HG03442 (cell line): ENCODE measurements at regions not wholly inside any gene's neighbourhood (a gene's known extent, or its start where the extent isn't known, plus 50 kb on each side); places are given as distances from the start of the nearest gene placed in this dataset.
"Not testable (repeated sequence)": the region's sequence is repeated elsewhere in the genome, so short reads cannot be mapped to it uniquely, and the experiment has no call there.

ENCODE experiments used
- ATAC-seq: cut with Tn5 transposase; IDR thresholded peaks from one replicate; pipeline ENCODE4 v1.9.1; 2021; ENCODE audit warnings: mild to moderate bottlenecking, moderate library complexity; ENCODE audit not compliant: unreplicated experiment

DNA sequence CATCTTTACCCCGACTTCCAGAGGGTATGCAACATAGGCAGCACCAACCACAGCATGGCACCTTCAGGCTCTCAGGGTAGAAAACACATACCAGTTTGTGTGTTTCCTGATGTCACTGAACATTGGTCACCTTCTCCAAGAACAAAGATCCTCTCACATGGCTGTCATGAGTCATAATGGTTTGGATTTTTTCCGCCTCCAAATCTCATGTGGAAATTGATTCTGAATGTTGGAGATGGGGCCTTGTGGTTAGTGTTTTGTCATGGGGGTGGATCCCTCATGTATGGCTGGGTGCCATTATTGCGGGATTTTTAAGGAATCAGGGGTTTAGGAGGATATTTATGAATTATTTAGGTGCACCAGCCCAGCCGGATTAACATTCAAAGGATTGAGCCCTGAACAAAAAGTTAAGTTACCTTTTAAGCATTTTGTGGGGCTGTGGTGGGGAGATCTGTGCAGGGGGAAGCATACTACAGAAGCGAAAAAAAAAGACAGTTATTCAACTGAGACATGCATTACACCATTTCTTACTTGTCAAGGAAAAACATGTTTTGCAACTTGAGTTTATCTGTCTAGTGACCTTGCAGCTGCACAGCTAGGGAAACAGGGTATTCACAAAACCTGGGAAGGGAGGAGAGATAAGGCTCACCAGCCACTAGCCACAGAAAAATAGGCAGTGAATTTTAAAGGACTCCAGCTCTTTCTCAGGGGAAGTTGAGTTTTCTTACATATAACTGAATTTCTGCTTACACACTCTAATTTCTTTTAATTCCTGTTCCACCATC is 774.1 kb upstream of the AUTS2 start:
- no peak for ATAC-seq

DNA sequence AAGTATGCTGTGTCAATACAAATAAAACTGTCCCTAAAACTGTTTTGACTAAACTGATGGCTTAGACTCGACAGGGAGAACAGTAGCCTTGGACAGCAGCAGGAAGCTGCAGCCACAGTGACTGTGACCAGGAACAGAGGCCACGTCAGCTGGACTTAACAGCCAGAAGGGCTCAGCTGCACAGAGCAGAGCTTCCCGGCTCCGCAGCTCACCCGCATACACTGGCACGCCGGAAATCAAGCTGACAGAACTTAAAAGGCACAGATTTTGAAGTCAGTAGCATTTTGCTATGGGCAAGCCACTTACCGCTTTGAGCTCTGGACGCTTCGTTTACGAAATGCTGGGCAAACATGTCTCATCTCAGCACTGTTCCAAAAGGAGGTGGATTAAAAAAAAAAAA is 769.7 kb upstream of the AUTS2 start:
- ATAC-seq, result no peak

DNA sequence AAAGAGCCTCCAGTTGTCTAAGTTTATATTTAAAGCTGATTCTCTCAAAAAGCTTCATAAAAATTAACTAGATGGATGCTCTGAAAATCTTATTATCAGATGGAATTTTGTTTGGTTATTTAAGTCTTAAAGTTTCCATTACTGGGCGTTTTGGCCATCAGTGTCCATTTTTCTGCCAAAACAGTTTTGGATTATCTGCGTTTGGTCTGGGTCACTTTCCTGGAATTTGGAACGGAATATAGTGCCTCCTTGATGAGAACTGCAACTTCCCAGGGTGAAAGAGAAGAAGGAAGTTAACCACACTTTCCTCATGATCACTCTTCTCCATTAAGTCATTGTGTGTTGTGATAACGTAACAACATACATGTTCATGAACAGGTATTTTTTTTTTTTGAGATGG is 764.9 kb upstream of the AUTS2 start:
- ATAC-seq, result no peak

DNA sequence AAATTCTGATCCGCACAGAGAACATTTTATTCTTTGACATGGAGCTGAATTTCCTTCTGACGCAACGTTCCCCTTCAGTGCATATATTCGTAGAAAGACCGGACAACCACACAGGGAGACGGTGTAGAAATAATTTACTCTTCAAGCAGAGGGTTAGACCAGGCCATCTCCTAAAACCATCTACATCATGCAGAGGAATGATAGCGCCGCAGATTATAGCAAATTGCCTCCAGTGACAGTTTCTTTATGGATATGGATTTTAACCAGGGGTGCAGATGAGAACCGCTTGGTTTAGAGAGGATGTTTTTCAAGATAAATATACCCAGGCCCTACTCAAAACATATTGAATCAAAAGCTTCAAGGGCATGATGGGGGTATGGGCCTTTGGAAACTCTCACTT is 759.3 kb upstream of the AUTS2 start:
- ATAC-seq, result no peak

DNA sequence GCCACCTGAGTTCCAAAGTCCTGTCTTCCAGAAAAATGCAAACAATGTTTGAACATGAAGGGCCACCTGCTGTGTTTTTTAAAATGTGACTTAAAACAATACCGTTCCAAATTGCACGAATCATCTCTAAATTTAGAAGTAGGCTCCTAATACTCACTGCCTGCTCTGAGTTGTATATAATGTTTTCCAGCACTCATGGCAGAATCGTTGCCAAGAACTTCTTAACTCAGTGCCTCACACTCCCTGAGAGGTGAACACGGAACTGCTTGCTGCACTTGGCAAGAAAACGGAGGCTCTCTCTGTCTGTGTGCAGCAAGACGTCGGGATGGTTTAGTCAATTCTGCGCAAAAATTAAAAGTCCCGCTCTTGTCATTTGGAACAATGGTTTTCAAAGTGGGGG is 757.3 kb upstream of the AUTS2 start:
- no peak for ATAC-seq

DNA sequence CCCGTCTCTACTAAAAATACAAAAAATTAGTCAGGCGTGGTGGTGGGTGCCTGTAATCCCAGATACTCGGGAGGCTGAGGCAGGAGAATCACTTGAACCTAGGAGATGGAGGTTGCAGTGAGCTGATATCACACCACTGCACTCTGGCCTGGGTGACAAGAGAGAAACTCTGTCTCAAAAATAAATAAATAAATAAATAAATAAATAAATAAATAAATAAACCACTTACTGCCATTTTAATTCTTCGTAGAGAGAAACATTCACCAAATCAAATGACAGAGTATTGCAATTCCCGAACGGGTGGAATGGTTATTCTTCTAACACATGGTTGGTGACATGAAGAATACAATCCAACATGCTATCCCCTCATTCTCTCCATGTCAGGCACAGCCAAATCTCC is 754.3 kb upstream of the AUTS2 start:
- ATAC-seq, result not testable (repeated sequence)

DNA sequence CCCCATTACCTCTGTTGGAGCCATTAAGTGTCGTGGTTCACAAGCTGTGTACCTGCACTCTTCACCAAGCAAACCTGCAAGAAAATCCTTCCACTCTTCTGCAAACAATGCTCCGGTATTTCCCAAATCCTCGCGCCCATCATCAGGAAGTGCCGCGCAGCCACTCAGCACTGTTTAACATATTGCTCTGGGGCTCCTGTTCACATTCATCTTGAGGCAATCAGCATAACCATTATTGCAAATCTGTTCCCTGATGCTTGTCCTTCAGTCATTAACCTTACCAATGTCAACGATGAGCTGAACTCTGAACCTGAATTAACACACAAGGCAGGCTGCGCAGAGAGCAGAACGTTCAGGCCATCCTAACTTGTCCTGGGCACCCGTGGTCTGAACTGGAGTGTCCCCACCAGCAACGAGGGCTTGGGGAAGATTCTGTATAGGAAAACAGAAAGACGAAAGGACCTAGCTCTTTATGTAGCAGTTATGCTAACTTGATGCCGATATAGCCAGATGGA is 751.4 kb upstream of the AUTS2 start:
- no peak for ATAC-seq

DNA sequence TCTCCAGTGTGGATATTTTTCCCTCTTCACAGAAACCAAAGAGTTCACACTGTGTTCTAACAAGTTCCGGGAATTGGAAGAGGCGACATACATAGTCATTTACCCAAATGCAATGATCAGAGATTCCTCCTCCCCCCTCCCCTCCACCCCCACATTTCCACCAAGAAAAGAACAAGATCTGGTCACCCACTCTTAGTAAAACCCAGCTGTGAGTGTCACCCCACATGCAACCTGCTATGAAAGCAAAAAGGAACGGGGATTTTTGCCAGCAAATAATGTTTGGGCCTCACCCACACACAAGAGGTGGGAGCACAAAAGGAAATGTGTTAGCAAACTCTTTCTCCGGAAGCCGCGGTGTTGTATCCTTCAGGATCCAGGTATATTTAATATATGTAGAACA is 745.0 kb upstream of the AUTS2 start:
- ATAC-seq, result no peak

DNA sequence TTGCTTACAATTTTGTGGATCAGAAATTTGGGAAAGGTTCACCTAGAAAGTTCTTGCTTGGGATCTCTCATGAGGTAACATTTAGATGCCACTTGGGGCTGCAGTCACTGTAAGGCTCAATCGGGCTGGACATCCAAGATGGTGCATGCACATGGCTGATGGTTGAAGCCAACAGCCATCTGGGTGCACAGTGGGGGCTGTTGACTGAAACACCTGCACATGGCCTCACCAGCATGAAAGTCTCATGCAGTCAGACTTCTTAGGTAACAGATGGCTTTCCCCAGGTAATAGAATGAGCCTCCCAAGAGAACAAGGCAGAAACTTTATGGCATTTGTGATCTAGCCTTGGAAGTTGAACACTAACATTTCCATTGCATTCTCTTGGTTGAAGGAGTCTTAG is 740.7 kb upstream of the AUTS2 start:
- no peak for ATAC-seq

DNA sequence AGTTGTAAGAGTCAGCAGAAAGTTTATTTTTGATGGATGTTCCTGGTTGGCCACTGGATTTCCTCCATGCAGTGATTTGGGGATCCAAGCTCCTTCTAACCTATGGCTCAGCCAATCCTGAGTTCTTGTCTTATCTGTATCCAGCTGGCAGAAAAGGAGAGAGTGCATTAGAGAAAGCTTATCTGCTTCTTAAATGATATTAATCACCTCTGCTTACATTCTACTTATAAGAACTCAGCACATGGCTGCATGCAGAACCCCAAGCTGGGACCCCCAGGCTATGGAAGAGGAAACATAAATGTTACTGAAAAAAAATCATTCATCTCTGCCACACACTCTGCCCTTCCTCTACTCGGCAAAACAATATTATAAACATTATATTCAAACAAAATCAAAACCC is 739.8 kb upstream of the AUTS2 start:
- no peak for ATAC-seq

DNA sequence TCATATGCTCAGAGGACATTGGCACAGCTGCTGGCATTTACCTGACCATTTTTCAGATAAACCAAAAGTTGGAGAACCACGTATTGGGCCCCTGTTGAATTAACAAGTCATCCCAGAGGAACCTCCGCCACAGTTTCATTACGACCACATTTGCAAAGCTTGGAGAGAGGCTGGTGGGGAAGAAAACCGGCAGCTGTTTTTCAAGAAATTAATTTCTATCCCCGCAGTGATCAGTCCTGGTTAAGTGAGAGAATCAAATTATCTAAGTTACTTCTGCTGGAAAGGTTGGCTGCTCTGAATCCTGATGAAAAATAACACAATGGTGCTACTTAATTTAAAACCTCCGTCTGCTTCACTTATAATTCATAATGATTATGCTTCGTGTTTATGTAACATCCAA is 737.1 kb upstream of the AUTS2 start:
- ATAC-seq, result no peak

DNA sequence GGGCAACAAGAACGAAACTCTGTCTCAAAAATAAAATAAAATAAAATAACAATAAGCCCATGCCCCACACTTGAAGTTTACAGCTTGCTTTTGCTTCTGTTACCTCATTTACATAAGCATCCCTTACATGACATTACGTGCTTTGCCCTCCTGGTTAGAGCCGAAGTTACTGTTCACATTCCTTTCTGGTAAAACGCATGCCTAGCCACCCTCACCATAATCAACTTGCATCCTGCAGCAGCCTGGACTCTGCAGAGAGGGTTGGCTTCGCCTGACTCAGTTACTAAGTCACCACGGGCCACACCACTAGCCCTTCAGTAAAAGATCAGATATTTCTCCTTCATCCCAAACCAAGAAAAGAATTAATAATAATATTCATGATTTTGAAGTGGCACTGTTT is 736.0 kb upstream of the AUTS2 start:
- no peak for ATAC-seq

DNA sequence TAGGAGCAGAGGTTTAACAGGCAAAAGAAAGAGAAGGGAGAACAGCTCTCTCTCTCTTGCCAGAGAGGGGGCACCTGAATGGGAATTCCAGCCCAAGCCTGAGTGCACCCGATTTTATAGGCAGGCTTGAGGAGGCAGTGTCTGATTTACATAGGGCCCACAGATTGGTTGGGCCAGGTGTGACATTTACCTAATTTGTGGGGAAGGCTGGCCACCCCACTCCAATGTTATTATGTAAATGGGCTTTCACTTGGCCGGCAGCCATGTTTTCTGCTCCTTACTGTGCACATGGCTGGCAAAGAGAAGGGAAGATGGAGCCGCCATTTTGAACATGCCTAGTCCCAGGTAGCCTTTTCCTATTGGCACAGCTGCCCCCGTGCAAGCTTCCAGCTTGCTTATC is 735.5 kb upstream of the AUTS2 start:
- ATAC-seq, result no peak

DNA sequence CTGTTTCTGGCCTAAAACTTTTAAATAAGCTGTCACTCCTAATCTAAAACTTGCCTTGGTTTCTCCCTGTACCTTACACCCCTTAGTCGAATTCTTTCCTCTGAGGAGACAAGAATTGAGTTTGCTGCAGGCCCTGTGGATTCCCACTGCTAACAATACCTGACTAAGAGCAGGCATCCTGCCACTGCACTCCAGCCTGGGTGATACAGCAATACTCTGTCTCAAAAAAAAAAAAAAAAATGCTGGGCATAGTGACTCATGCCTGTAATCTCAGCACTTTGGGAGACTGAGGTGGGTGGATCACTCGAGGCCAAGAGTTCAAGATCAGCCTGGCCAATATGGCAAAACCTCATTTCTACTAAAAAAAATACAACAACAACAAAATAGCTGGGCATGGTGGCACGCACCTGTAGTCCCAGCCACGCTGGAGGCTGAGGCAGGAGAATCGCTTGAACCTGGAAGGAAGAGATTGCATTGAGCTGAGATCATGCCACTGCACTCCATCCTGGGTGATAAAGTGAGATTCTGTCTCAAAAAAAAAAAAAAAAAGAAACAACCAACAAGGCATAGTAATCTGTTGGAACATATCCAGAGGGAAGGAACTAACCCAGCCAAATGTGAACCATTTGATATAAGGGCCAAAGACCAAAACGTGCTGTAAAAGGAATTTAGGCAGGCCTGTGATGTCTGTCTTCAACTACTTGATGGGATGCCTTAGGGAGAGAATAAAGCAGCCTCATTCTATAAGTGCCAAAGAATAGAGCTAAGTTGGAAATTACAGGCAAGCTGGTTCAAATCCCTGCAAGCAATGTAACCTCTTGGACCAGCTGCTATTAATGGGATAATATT is 732.7 kb upstream of the AUTS2 start:
- no peak for ATAC-seq

DNA sequence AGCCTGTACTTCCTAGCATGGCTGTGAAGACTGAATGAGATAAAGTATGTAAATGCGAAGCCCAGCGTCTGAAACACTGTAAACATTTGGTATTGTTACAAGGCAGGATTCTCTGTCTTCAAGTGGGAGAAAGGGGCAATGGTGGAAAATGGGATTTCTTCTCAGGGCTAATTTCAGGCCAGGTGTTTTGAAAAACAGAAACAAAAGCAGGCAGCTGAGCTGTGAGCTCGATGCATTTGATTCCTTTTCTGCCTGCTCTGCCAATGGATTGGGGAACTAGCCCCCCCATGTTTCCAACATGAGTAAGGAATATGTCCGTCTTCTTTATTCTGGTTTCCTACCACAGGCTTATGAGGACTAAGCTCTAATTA is 732.1 kb upstream of the AUTS2 start:
- no peak for ATAC-seq

DNA sequence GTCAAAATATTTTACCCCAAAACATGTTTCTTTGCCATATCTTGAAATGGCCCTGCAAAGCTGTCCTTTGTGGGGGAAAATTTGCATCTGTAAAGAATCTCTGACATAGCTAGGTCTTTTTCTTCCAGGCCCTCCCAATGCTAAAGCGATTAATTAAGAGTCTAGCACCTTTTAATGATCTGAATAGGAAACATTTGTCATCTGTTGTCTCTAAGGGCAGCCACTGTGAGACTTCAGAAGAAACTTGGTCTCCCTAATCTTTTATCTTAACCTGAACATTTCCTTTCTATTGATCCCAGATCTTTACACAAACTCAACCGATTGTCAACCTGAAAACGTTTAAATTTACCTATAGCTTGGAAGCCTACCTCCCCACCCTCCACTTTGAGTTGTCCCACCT is 731.6 kb upstream of the AUTS2 start:
- ATAC-seq, result not testable (repeated sequence)

DNA sequence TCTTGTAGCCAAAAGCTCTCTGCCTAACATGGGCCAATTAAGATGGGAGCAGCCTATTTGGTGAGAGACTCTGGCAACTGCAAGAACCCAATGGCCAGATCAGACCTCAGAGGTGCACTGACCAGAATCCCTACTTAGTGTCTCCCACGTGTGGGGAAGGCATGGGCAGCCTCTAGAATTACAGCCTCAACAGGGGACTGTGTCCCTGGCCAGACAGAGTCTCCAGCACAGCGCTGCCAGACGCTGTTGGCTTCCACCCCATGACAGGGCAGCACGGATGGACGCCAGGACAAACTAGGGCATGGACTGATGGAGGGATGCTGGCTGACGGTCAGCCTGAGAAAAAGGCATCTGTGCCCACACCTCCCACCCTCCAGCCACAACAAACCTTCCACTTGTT is 729.3 kb upstream of the AUTS2 start:
- no peak for ATAC-seq

DNA sequence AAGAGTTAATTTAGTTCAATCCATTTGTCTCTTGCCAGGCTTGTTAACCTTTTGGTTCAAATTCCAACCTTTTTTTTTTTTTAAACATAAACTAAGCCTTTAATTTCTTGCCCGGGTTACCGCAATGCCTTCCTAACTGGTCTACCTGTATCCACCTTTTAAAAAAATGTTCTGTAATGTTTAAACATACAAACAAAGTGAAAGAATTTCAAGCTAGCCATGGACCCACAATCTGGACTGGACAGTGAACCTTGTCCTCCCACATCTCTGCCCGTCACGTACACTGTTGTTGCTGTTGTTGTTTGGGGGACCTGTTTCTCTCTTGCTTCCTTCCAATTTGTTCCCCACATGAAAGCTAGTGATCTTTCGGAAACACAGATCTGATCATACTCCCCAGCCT is 724.7 kb upstream of the AUTS2 start:
- ATAC-seq, result no peak

DNA sequence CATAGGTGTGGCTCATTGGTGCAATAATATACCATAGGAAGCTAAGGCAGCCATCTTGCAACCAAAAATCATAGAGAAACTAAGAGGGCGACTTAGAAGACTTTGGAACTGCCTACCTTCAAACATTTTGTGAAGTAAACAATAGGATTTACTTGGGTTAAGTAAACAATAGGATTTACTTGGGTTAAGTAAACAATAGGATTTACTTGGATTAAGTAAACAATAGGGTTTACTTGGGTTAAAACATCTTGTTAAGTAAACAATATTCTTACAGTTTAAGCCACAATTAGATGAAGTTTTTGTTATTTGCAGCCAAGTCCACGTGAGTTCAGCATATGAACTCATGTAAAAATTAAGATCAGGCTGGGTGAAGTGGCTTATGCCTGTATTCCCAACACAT is 722.4 kb upstream of the AUTS2 start:
- no peak for ATAC-seq

DNA sequence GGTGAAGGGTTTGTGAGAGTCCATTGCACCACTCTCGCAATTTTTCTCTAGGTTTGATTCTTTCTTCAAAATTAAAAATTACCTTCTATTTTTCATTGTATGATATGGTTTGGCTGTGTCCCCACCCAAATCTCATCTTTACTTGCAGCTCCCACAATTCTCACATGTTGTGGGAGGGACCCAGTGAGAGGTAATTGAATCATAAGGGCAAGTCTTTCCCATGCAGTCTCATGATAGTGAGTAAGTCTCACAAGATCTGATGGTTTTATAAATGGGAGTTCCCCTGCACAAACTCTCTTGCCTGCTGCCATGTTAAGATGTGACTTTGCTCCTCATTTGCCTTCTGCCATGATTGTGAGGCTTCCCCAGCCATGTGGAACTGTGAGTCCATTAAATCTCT is 711.2 kb upstream of the AUTS2 start:
- not testable (repeated sequence) for ATAC-seq

DNA sequence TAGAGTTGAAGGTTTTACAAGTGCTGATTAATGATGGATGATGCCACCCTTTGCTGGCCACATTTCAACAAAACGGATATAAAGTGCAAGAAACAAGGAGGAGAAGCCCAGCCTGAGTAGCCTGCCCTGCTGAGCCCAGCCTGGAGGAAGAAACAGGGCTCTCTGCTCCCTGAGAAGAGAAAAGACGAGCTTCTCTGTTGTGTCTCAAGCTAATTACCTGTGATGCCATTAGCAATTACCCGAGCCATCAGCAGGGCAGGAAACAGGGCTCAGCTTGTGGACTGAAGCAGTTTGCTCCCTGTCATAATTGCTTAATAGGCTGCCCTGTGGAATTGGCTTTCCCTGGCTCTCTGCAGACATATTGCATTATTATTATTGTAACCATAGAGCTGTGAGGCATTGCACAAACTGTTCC is 709.3 kb upstream of the AUTS2 start:
- ATAC-seq, result no peak

DNA sequence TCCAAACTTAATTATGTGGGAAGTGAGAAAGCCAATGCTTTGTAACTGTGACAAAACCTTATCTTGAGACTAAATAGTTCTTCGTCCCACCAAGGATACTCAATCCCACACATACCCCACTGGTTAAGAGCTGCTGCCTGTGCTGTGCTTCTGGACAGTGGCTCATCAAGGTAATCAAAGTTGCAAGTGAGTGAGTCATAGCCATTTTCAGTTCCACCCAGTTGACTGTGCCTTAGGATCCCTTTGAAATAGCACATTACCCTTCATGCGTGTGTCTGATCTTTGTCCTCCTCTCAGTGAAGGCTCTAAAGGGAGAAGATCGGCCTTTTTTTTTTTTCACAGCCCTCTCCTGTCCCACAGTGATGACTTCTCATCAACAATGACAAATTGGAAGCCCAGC is 706.0 kb upstream of the AUTS2 start:
- ATAC-seq, result no peak
